ENCODE measurements at regions not wholly inside any gene's neighbourhood (a gene's known extent, or its start where the extent isn't known, plus 50 kb on each side); places are given as distances from the start of the nearest gene placed in this dataset.
A peak's percentile ranks its signal among the peaks of the same experiment; 100 is the strongest.

- Histone ChIP-seq H3K36me3 (ENCODE audit: insufficient read depth, low read length) (no peaks in the 10 kb centered on the region), H3F3A (ENCODE audit: insufficient read depth, low read length, poor library complexity, severe bottlenecking) (no peaks in the 10 kb centered on the region), H4K20me1 (ENCODE audit: insufficient read depth) (no peaks in the 10 kb centered on the region), H3K4me2 (ENCODE audit: low read length) (peak overlapping the region; percentile 38), H3K79me2 (replicated peaks; ENCODE audit: insufficient read depth, low read length) (no peaks in the 10 kb centered on the region), H3K27ac (ENCODE audit: low read length) (no peak overlapping the region), H3K4me3 (ENCODE audit: low read length) (peak overlapping the region; percentile 42), H3K9me3 (ENCODE audit: low read length) (no peaks in the 10 kb centered on the region), H3K27me3 (ENCODE audit: insufficient read depth, low read depth, low read length) (no peaks in the 10 kb centered on the region), H2AFZ (ENCODE audit: low read depth, low read length) (no peak overlapping the region), H3K9me2 (ENCODE audit: insufficient read depth, low read length) (no peaks in the 10 kb centered on the region), H3K9ac (ENCODE audit: low read length) (no peak overlapping the region)
- TF ChIP-seq RAD21 (conservative IDR thresholded peaks at IDR 0.05) (no peak), TAF1 (IDR thresholded peaks at IDR 0.05; ENCODE audit: low read depth) (no peak)
Measured at GRCh38 chr16:63050391-63050790, 1014.2 kb upstream of the CDH8 start.

GRCh38 chr16:63038397-63039106, 1002.3 kb upstream of the CDH8 start:
- no peaks in the 10 kb centered on the region for H3F3A ChIP-seq (ENCODE audit: insufficient read depth, low read length, poor library complexity, severe bottlenecking)
- H3K27me3 ChIP-seq (ENCODE audit: insufficient read depth, low read depth, low read length): no peaks in the 10 kb centered on the region
- no peak overlapping the region for H3K27ac ChIP-seq (ENCODE audit: low read length)
- H3K4me3 ChIP-seq (ENCODE audit: low read length): no peak overlapping the region
- no peaks in the 10 kb centered on the region for H3K36me3 ChIP-seq (ENCODE audit: insufficient read depth, low read length)
- no peaks in the 10 kb centered on the region for H3K79me2 ChIP-seq (replicated peaks; ENCODE audit: insufficient read depth, low read length)
- no peak overlapping the region for H2AFZ ChIP-seq (ENCODE audit: low read depth, low read length)
- H3K4me2 ChIP-seq (ENCODE audit: low read length): no peak overlapping the region
- no peaks in the 10 kb centered on the region for H4K20me1 ChIP-seq (ENCODE audit: insufficient read depth)
- H3K9me2 ChIP-seq (ENCODE audit: insufficient read depth, low read length): no peaks in the 10 kb centered on the region
- H3K9me3 ChIP-seq (ENCODE audit: low read length): no peaks in the 10 kb centered on the region
- no peak overlapping the region for H3K9ac ChIP-seq (ENCODE audit: low read length)
- TF ChIP-seq EP300 (conservative IDR thresholded peaks at IDR 0.05; ENCODE audit: poor library complexity, severe bottlenecking): no peak
- no peak for TF ChIP-seq RAD21 (conservative IDR thresholded peaks at IDR 0.05)
- no peak for TF ChIP-seq EZH2 (IDR thresholded peaks at IDR 0.05; ENCODE audit: borderline replicate concordance, insufficient read depth, low read length, poor library complexity, severe bottlenecking)
- no peak for TF ChIP-seq REST (IDR thresholded peaks at IDR 0.05; ENCODE audit: borderline replicate concordance)

- no peak overlapping the region for H3K4me3 ChIP-seq (ENCODE audit: low read length)
- H3K9me2 ChIP-seq (ENCODE audit: insufficient read depth, low read length): no peaks in the 10 kb centered on the region
- no peak overlapping the region for H3K4me2 ChIP-seq (ENCODE audit: low read length)
- no peak overlapping the region for H3K9ac ChIP-seq (ENCODE audit: low read length)
- no peaks in the 10 kb centered on the region for H3K9me3 ChIP-seq (ENCODE audit: low read length)
- no peaks in the 10 kb centered on the region for H3K36me3 ChIP-seq (ENCODE audit: insufficient read depth, low read length)
- no peak overlapping the region for H2AFZ ChIP-seq (ENCODE audit: low read depth, low read length)
- H3K27ac ChIP-seq (ENCODE audit: low read length): no peak overlapping the region
- no peaks in the 10 kb centered on the region for H3K79me2 ChIP-seq (replicated peaks; ENCODE audit: insufficient read depth, low read length)
- no peak for TF ChIP-seq POLR2AphosphoS5 (IDR thresholded peaks at IDR 0.05)
- no peaks in the 10 kb centered on the region for H3K27me3 ChIP-seq (ENCODE audit: insufficient read depth, low read depth, low read length)
- H4K20me1 ChIP-seq (ENCODE audit: insufficient read depth): no peaks in the 10 kb centered on the region
- no peaks in the 10 kb centered on the region for H3F3A ChIP-seq (ENCODE audit: insufficient read depth, low read length, poor library complexity, severe bottlenecking)
Measured at GRCh38 chr16:63037761-63038396, 1001.6 kb upstream of the CDH8 start.
